H1 (cell line): ENCODE measurements at regions not wholly inside any gene's neighbourhood (a gene's known extent, or its start where the extent isn't known, plus 50 kb on each side); places are given as distances from the start of the nearest gene placed in this dataset.
"Not testable (repeated sequence)": the region's sequence is repeated elsewhere in the genome, so short reads cannot be mapped to it uniquely, and the experiment has no call there.

ENCODE experiments used
- CTCF ChIA-PET: fragments of 300-600 bp; sonication (Branson Sonifier 250); formaldehyde crosslinking; loops from one replicate; lab custom pipeline; 2021; ENCODE audit not compliant: partially characterized antibody; lab: Charles Lee
- POLR2A ChIA-PET: fragments of 300-600 bp; sonication (Branson Sonifier 250); formaldehyde crosslinking; loops from one replicate; lab custom pipeline; 2021; ENCODE audit warnings: inconsistent platforms; ENCODE audit not compliant: partially characterized antibody; lab: Charles Lee
- DNase-seq, 2 experiments: peaks; one replicate each; pipeline versions ENCODE4 v3.0.0 to v3.0.0-alpha.2; 2010 to 2022; ENCODE audit warnings: low spot score in 2 of 2, low read depth in 1 of 2, mixed read lengths in 1 of 2
- FAIRE-seq: peaks from 2 replicates; lab custom pipeline; 2011; peaks lifted over from hg19 to GRCh38; lab: Jason Lieb, UNC
- H2AFZ ChIP-seq: 2 replicates; pipeline ENCODE4 v1.8.1; 2012; ENCODE audit warnings: low read length, inconsistent platforms
- H2AK5ac ChIP-seq: 2 replicates; pipeline ENCODE4 v1.6.1; 2013; ENCODE audit warnings: low read depth, low read length
- H2BK120ac ChIP-seq: replicated peaks from 2 replicates; pipeline ENCODE3; 2013; ENCODE audit warnings: low read depth, low read length, inconsistent platforms
- H2BK12ac ChIP-seq: 2 replicates; pipeline ENCODE4 v1.6.1; 2013; ENCODE audit warnings: low read depth, low read length
- H2BK15ac ChIP-seq: 2 replicates; pipeline ENCODE4 v1.6.1; 2013; ENCODE audit warnings: low read length
- H2BK20ac ChIP-seq: 2 replicates; pipeline ENCODE4 v1.6.1; 2013; ENCODE audit warnings: low read length
- H2BK5ac ChIP-seq: 2 replicates; pipeline ENCODE4 v1.6.1; 2013; ENCODE audit warnings: low read depth, low read length
- H3K14ac ChIP-seq: 2 replicates; pipeline ENCODE4 v1.6.1; 2013; ENCODE audit warnings: inconsistent platforms; ENCODE audit not compliant: insufficient read length
- H3K18ac ChIP-seq: 2 replicates; pipeline ENCODE4 v1.6.1; 2013; ENCODE audit warnings: low read length; ENCODE audit errors: extremely low read depth
- H3K23ac ChIP-seq: 2 replicates; pipeline ENCODE4 v1.6.1; 2013; ENCODE audit warnings: inconsistent platforms; ENCODE audit not compliant: insufficient read length
- H3K23me2 ChIP-seq: 2 replicates; pipeline ENCODE4 v1.6.1; 2013; ENCODE audit warnings: low read depth, low read length
- H3K27ac ChIP-seq: 2 replicates; pipeline ENCODE4 v1.6.1; 2011; ENCODE audit warnings: low read depth, low read length, inconsistent platforms
- H3K27me3 ChIP-seq, 4 experiments: replicated peaks in 1 of 4; 1 replicate in 1 of 4; 2 replicates in 3 of 4; pipeline versions ENCODE4 v1.6.1 to v1.8.1; 2011 to 2013; ENCODE audit warnings: low read length in 3 of 4, mild to moderate bottlenecking in 3 of 4, inconsistent platforms in 2 of 4, mixed read lengths in 2 of 4, moderate library complexity in 1 of 4; ENCODE audit not compliant: control insufficient read depth in 3 of 4, insufficient read depth in 3 of 4; ENCODE audit errors: extremely low read depth in 1 of 4
- H3K36me3 ChIP-seq, 4 experiments: 2 replicates each; pipeline versions ENCODE4 v1.6.1 to v1.8.1; 2011 to 2013; ENCODE audit warnings: mild to moderate bottlenecking in 4 of 4, low read length in 3 of 4, moderate library complexity in 2 of 4, control low read depth in 1 of 4, inconsistent platforms in 1 of 4; ENCODE audit not compliant: insufficient read depth in 4 of 4, control insufficient read depth in 2 of 4
- H3K4ac ChIP-seq: replicated peaks from 2 replicates; pipeline ENCODE3; 2013; ENCODE audit warnings: low read length, low read depth, mixed read lengths, inconsistent platforms; ENCODE audit not compliant: insufficient read length
- H3K4me1 ChIP-seq, 4 experiments: replicated peaks in 1 of 4; 1 replicate in 1 of 4; 2 replicates in 3 of 4; pipeline versions ENCODE4 v1.6.1 to v1.8.1; 2011 to 2013; ENCODE audit warnings: low read length in 3 of 4, inconsistent platforms in 2 of 4, mixed read lengths in 1 of 4; ENCODE audit not compliant: insufficient read depth in 4 of 4, control insufficient read depth in 3 of 4
- H3K4me2 ChIP-seq, 2 experiments: 2 replicates each; pipeline versions ENCODE4 v1.6.1 to v1.8.1; 2011 to 2013; ENCODE audit warnings: low read depth in 2 of 2, low read length in 2 of 2, control low read depth in 1 of 2, inconsistent platforms in 1 of 2, mild to moderate bottlenecking in 1 of 2; ENCODE audit not compliant: insufficient read depth in 1 of 2
- H3K4me3 ChIP-seq, 4 experiments: fragments of 200-600, 300-600 bp in 1 of 4; sonication (generic), shearing (Covaris generic), sonication (Bioruptor Twin) in 1 of 4; 2 replicates each; pipeline versions ENCODE4 v1.5.1 to v1.8.1; 2011 to 2016; ENCODE audit warnings: low read length in 4 of 4, low read depth in 3 of 4, control low read depth in 2 of 4, inconsistent platforms in 2 of 4, mild to moderate bottlenecking in 2 of 4, mixed read lengths in 1 of 4, moderate library complexity in 1 of 4; ENCODE audit not compliant: insufficient read depth in 2 of 4; ENCODE audit errors: extremely low read depth in 1 of 4
- H3K56ac ChIP-seq: replicated peaks from 2 replicates; pipeline ENCODE3; 2013; ENCODE audit warnings: low read depth, mild to moderate bottlenecking, mixed read lengths, low read length, inconsistent platforms; ENCODE audit not compliant: insufficient read length
- H3K79me1 ChIP-seq: 2 replicates; pipeline ENCODE4 v1.6.1; 2013; ENCODE audit warnings: low read depth, low read length, control low read depth
- H3K79me2 ChIP-seq, 2 experiments: 2 replicates each; pipeline versions ENCODE4 v1.6.1 to v1.8.1; 2012 to 2013; ENCODE audit warnings: low read length in 2 of 2, mild to moderate bottlenecking in 2 of 2, inconsistent platforms in 1 of 2; ENCODE audit not compliant: insufficient read depth in 2 of 2, control insufficient read depth in 1 of 2
- H3K9ac ChIP-seq, 4 experiments: replicated peaks in 1 of 4; 1 replicate in 1 of 4; 2 replicates in 3 of 4; pipeline versions ENCODE4 v1.6.1 to v1.8.1; 2011 to 2013; ENCODE audit warnings: low read depth in 3 of 4, low read length in 3 of 4, control low read depth in 2 of 4, mild to moderate bottlenecking in 2 of 4, moderate library complexity in 2 of 4, inconsistent platforms in 1 of 4; ENCODE audit errors: extremely low read depth in 1 of 4
- H3K9me3 ChIP-seq, 2 experiments: 2 replicates each; pipeline versions ENCODE4 v1.6.1 to v1.8.1; 2012 to 2013; ENCODE audit warnings: mild to moderate bottlenecking in 2 of 2, moderate library complexity in 2 of 2, control low read depth in 1 of 2, inconsistent platforms in 1 of 2, low read depth in 1 of 2, low read length in 1 of 2, mixed read lengths in 1 of 2; ENCODE audit not compliant: insufficient read depth in 2 of 2
- H4K20me1 ChIP-seq, 2 experiments: replicated peaks in 1 of 2; 2 replicates each; pipeline versions ENCODE3 to v1.8.1; 2011 to 2013; ENCODE audit warnings: inconsistent platforms in 2 of 2, low read length in 2 of 2, mild to moderate bottlenecking in 1 of 2; ENCODE audit not compliant: insufficient read depth in 2 of 2, control insufficient read depth in 1 of 2
- H4K5ac ChIP-seq: 2 replicates; pipeline ENCODE4 v1.6.1; 2013; ENCODE audit warnings: low read length, low read depth, mixed read lengths, inconsistent platforms; ENCODE audit not compliant: insufficient read length
- H4K8ac ChIP-seq: 2 replicates; pipeline ENCODE4 v1.8.0; 2013; ENCODE audit warnings: mild to moderate bottlenecking, moderate library complexity, low read length, inconsistent platforms; ENCODE audit not compliant: insufficient read depth; ENCODE audit errors: extremely low read depth
- H4K91ac ChIP-seq: replicated peaks from 2 replicates; pipeline ENCODE3; 2013; ENCODE audit warnings: low read length, mixed read lengths, inconsistent platforms; ENCODE audit not compliant: insufficient read length
- POU5F1 ChIP-seq: IDR thresholded peaks from 2 replicates; pipeline ENCODE4 v1.6.1; 2011; ENCODE audit warnings: low read depth, mild to moderate bottlenecking, low read length, moderate library complexity
- WGBS, 2 experiments: shearing (Covaris generic) in 1 of 2; methylation state at CpG; one replicate each; pipeline versions ENCODE4 v1.1.6 to v1.1.7; 2013 to 2015; ENCODE audit warnings: low lambda C conversion rate in 2 of 2, mixed read lengths in 2 of 2, inconsistent platforms in 1 of 2, low coverage in 1 of 2, missing lambda C conversion rate in 1 of 2; ENCODE audit not compliant: insufficient replicate concordance in 2 of 2, insufficient coverage in 1 of 2, insufficient read length in 1 of 2; ENCODE audit errors: extremely low coverage in 1 of 2, missing lambda C conversion rate in 1 of 2; 5-methylcytosine and 5-hydroxymethylcytosine counted together

GRCh38 chrX:74049126-74049525 lies 196.6 kb upstream of the XIST start:
- FAIRE-seq: no peak
- Histone ChIP-seq H3K18ac (no peak overlapping the region), H3K4me2 (no peak overlapping the region), H3K4ac (no peak overlapping the region), H4K20me1 (no peaks in the 10 kb centered on the region), H3K79me1 (no peaks in the 10 kb centered on the region), H2BK15ac (no peak overlapping the region), H2BK5ac (no peak overlapping the region), H2BK12ac (no peak overlapping the region), H3K36me3 (no peaks in the 10 kb centered on the region), H3K9ac (no peak overlapping the region), H3K23ac (no peak overlapping the region), H4K91ac (no peak overlapping the region), H3K14ac (no peak overlapping the region), H3K79me2 (no peaks in the 10 kb centered on the region), H3K23me2 (no peaks in the 10 kb centered on the region), H4K8ac (no peak overlapping the region), H2AK5ac (no peak overlapping the region), H2BK120ac (no peak overlapping the region), H3K27me3 (no peaks in the 10 kb centered on the region), H2BK20ac (no peak overlapping the region), H4K5ac (no peak overlapping the region), H3K9me3 (no peaks in the 10 kb centered on the region), H3K27ac (no peak overlapping the region)
- DNase-seq: no peak
- POLR2A ChIA-PET: interaction anchor here (1.1 kb wide), 1 partner anchor 19 kb away, joined by 3 read pairs; no protein-coding TSS in a partner anchor
- TF ChIP-seq POU5F1: no peak
- TF ChIP-seq, all 59 proteins: peak for 0
- Histone ChIP-seq H3K56ac (no peak overlapping the region), H3K4me3 (no peak overlapping the region), H3K4me1 (no peaks in the 10 kb centered on the region), H2AFZ (no peak overlapping the region)
- CTCF ChIA-PET: interaction anchor here (0.6 kb wide), 1 partner anchor 819 kb away, joined by 3 read pairs; no protein-coding TSS in a partner anchor

- H2BK5ac ChIP-seq, H3K23me2 ChIP-seq, H3K27ac ChIP-seq, H3K4me2 ChIP-seq, H3K23ac ChIP-seq, H4K5ac ChIP-seq, CTCF ChIA-PET, H3K79me1 ChIP-seq, H2AFZ ChIP-seq, H3K79me2 ChIP-seq, H3K9ac ChIP-seq, H3K4me1 ChIP-seq, H3K4me3 ChIP-seq, H3K9me3 ChIP-seq, H2AK5ac ChIP-seq, H3K18ac ChIP-seq, H3K4ac ChIP-seq, H2BK15ac ChIP-seq, H3K27me3 ChIP-seq, H4K20me1 ChIP-seq, H2BK12ac ChIP-seq, H4K8ac ChIP-seq, POLR2A ChIA-PET, H2BK120ac ChIP-seq, H4K91ac ChIP-seq, H3K56ac ChIP-seq, H2BK20ac ChIP-seq, DNase-seq, H3K36me3 ChIP-seq, FAIRE-seq, H3K14ac ChIP-seq: not testable (repeated sequence)
- WGBS, 2 experiments: no CpG with 5 or more reads among the region's 1 CpG
Measured at GRCh38 chrX:74034066-74034465, 181.6 kb upstream of the XIST start.
